OCI-LY3 (cell line): ENCODE measurements at regions not wholly inside any gene's neighbourhood (a gene's known extent, or its start where the extent isn't known, plus 50 kb on each side); places are given as distances from the start of the nearest gene placed in this dataset.

Experiments used
- EZH2phosphoT487 ChIP-seq: fragments of 200-600 bp; shearing (Covaris generic); IDR thresholded peaks from 2 replicates; pipeline ENCODE4 v1.6.1; 2018; ENCODE audit warnings: antibody characterized with exemption, mixed run types, low read depth
- TF ChIP-seq, protein P1 (sequence below): fragments of 200-600, 300-600 bp; sonication (generic); IDR thresholded peaks from 2 replicates; pipeline ENCODE4 v1.5.1; 2014; ENCODE audit warnings: antibody characterized with exemption, low read length, low read depth

GRCh38 chr2:176633754-176634153 lies 364.5 kb downstream of the MTX2 start:
- TF ChIP-seq, protein P1, sequence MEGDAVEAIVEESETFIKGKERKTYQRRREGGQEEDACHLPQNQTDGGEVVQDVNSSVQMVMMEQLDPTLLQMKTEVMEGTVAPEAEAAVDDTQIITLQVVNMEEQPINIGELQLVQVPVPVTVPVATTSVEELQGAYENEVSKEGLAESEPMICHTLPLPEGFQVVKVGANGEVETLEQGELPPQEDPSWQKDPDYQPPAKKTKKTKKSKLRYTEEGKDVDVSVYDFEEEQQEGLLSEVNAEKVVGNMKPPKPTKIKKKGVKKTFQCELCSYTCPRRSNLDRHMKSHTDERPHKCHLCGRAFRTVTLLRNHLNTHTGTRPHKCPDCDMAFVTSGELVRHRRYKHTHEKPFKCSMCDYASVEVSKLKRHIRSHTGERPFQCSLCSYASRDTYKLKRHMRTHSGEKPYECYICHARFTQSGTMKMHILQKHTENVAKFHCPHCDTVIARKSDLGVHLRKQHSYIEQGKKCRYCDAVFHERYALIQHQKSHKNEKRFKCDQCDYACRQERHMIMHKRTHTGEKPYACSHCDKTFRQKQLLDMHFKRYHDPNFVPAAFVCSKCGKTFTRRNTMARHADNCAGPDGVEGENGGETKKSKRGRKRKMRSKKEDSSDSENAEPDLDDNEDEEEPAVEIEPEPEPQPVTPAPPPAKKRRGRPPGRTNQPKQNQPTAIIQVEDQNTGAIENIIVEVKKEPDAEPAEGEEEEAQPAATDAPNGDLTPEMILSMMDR, result no peak
- TF ChIP-seq EZH2phosphoT487, result no peak
